GM12892 (cell line): ENCODE measurements at regions not wholly inside any gene's neighbourhood (a gene's known extent, or its start where the extent isn't known, plus 50 kb on each side); places are given as distances from the start of the nearest gene placed in this dataset.
"Not testable (repeated sequence)": the region's sequence is repeated elsewhere in the genome, so short reads cannot be mapped to it uniquely, and the experiment has no call there.

Source experiments
- DNase-seq: peaks from one replicate; pipeline ENCODE4 v3.0.0; 2011; ENCODE audit not compliant: insufficient read length
- FAIRE-seq: peaks from 2 replicates; lab custom pipeline; 2011; peaks lifted over from hg19 to GRCh38; lab: Jason Lieb, UNC
- POLR2A ChIP-seq: IDR thresholded peaks from 2 replicates; pipeline ENCODE4 v1.6.1; 2011; ENCODE audit warnings: low read depth, low read length, control low read depth
- POLR2AphosphoS5 ChIP-seq: IDR thresholded peaks from 2 replicates; pipeline ENCODE4 v1.6.1; 2011; ENCODE audit warnings: low read depth, low read length, control low read depth
- TAF1 ChIP-seq: IDR thresholded peaks from 2 replicates; pipeline ENCODE4 v1.6.1; 2011; ENCODE audit warnings: low read depth, mild to moderate bottlenecking, control low read depth, low read length, borderline replicate concordance

- no peak for DNase-seq
- no peak for FAIRE-seq
These were observed 129.8 kb downstream of the FAM53A start for GRCh38 chr4:1554246-1554875.

GRCh38 chr4:1553365-1553764 lies 130.7 kb downstream of the FAM53A start:
- FAIRE-seq (no peak), DNase-seq (no peak)
- no peak for TF ChIP-seq TAF1

More at GRCh38 chr4:1554246-1554875, 129.8 kb downstream of the FAM53A start:
- TF ChIP-seq POLR2AphosphoS5 = no peak
- TF ChIP-seq TAF1 = no peak
- no peak for TF ChIP-seq POLR2A

GRCh38 chr4:1552451-1552850 lies 131.7 kb downstream of the FAM53A start:
- no peak for FAIRE-seq
- DNase-seq = no peak
- TF ChIP-seq POLR2AphosphoS5 = no peak
- TF ChIP-seq TAF1 = no peak
- TF ChIP-seq POLR2A = no peak

- no peak for DNase-seq
- no peak for FAIRE-seq
- no peak for TF ChIP-seq TAF1
- no peak for TF ChIP-seq POLR2A
- TF ChIP-seq POLR2AphosphoS5 = no peak
These were observed 132.9 kb downstream of the FAM53A start for GRCh38 chr4:1551211-1551610.

- TF ChIP-seq POLR2AphosphoS5 (no peak), TAF1 (no peak), POLR2A (no peak)
- DNase-seq = no peak
These were observed 133.7 kb downstream of the FAM53A start for GRCh38 chr4:1550122-1551070.

GRCh38 chr4:1549638-1550035 lies 134.5 kb downstream of the FAM53A start:
- no peak for FAIRE-seq
- no peak for DNase-seq
- TF ChIP-seq POLR2A = no peak
- no peak for TF ChIP-seq TAF1
- TF ChIP-seq POLR2AphosphoS5 = no peak

More at GRCh38 chr4:1550122-1551070, 133.7 kb downstream of the FAM53A start:
- no peak for FAIRE-seq

GRCh38 chr4:1548827-1549637 lies 135.1 kb downstream of the FAM53A start:
- FAIRE-seq (peak; percentile 27), DNase-seq (peak; percentile 71)

- no peak for FAIRE-seq
- TF ChIP-seq POLR2AphosphoS5 = no peak
- TF ChIP-seq POLR2A = no peak
- no peak for TF ChIP-seq TAF1
- DNase-seq = no peak
These were observed 136.0 kb downstream of the FAM53A start for GRCh38 chr4:1547856-1548826.

GRCh38 chr4:1547131-1547855 lies 136.8 kb downstream of the FAM53A start:
- DNase-seq = no peak
- no peak for TF ChIP-seq TAF1
- no peak for FAIRE-seq

GRCh38 chr4:1544861-1545281 lies 138.6 kb upstream of the NKX1-1 start:
- DNase-seq (no peak), FAIRE-seq (no peak)
- TF ChIP-seq TAF1 (no peak), POLR2A (no peak), POLR2AphosphoS5 (no peak)

GRCh38 chr4:1544435-1544834 lies 138.2 kb upstream of the NKX1-1 start:
- not testable (repeated sequence) for DNase-seq, FAIRE-seq
